HepG2 (cell line): ENCODE measurements at regions not wholly inside any gene's neighbourhood (a gene's known extent, or its start where the extent isn't known, plus 50 kb on each side); places are given as distances from the start of the nearest gene placed in this dataset.

Experiments used
- ATAC-seq: fragments of 200-7000 bp; cut with Tn5 transposase; 3 replicates; pipeline ENCODE4 v1.9.1; 2020; ENCODE audit warnings: mild to moderate bottlenecking, moderate library complexity
- BruUV-seq: library from RNA; stranded (reverse); fragments of 400-500 nt; replicated peaks from 2 replicates; lab custom pipeline; 2021; lab: Mats Ljungman, UMichigan
- CTCF ChIA-PET: fragments of 300-600 bp; formaldehyde crosslinking; extraction: SDS; loops from one replicate; lab custom pipeline; 2021; ENCODE audit warnings: low total read pairs, inconsistent platforms, low intra/inter-chr PET ratio; lab: Yijun Ruan, JAX
- POLR2A ChIA-PET: fragments of 350-600 bp; sonication (Branson Sonifier 250); formaldehyde crosslinking; loops from one replicate; lab custom pipeline; 2020; ENCODE audit warnings: antibody characterized with exemption, inconsistent platforms; lab: Yijun Ruan, JAX
- DNase-seq: peaks from one replicate; pipeline ENCODE4 v3.0.0-alpha.2; 2015; ENCODE audit warnings: low spot score
- FAIRE-seq: peaks from 3 replicates; lab custom pipeline; 2011; peaks lifted over from hg19 to GRCh38; lab: Jason Lieb, UNC
- H2AFZ ChIP-seq: one replicate; pipeline ENCODE4 v1.6.1; 2011; ENCODE audit warnings: low read length, inconsistent platforms
- H3K27ac ChIP-seq: fragments of 300-600 bp; 3 replicates; pipeline ENCODE4 v1.8.0; 2011; ENCODE audit warnings: mixed run types, mild to moderate bottlenecking, mixed read lengths, low read length, inconsistent platforms; ENCODE audit not compliant: insufficient read depth; ENCODE audit errors: extremely low read length
- H3K27me3 ChIP-seq, 2 experiments: fragments of 200-600 bp in 1 of 2; 2 replicates in 1 of 2; 3 replicates in 1 of 2; pipeline versions ENCODE4 v1.6.0 to v1.8.0; 2011; ENCODE audit warnings: low read length in 2 of 2, mild to moderate bottlenecking in 2 of 2, moderate library complexity in 2 of 2, inconsistent platforms in 1 of 2; ENCODE audit not compliant: insufficient read depth in 2 of 2, control insufficient read depth in 1 of 2
- H3K36me3 ChIP-seq, 2 experiments: fragments of 200-600 bp in 1 of 2; replicated peaks in 1 of 2; 2 replicates in 1 of 2; 3 replicates in 1 of 2; pipeline versions ENCODE4 v1.5.1 to v1.8.0; 2011; ENCODE audit warnings: low read length in 2 of 2, inconsistent platforms in 1 of 2; ENCODE audit not compliant: insufficient read depth in 2 of 2, control insufficient read depth in 1 of 2
- H3K4me1 ChIP-seq: 2 replicates; pipeline ENCODE4 v1.5.1; 2012; ENCODE audit warnings: low read length, inconsistent platforms; ENCODE audit not compliant: insufficient read depth
- H3K4me2 ChIP-seq: 2 replicates; pipeline ENCODE4 v1.6.0; 2011; ENCODE audit warnings: low read depth, low read length, inconsistent platforms
- H3K4me3 ChIP-seq, 3 experiments: fragments of 200-600 bp in 1 of 3; sonication (generic), shearing (Covaris generic) in 1 of 3; replicated peaks in 1 of 3; 2 replicates each; pipeline ENCODE4 v1.5.1; 2011 to 2016; ENCODE audit warnings: low read length in 3 of 3, inconsistent platforms in 2 of 3, low read depth in 2 of 3, mild to moderate bottlenecking in 2 of 3, control low read depth in 1 of 3, mixed read lengths in 1 of 3; ENCODE audit not compliant: insufficient read depth in 1 of 3
- H3K79me2 ChIP-seq: one replicate; pipeline ENCODE4 v1.6.1; 2011; ENCODE audit warnings: low read length, inconsistent platforms; ENCODE audit not compliant: insufficient read depth
- H3K9ac ChIP-seq: 2 replicates; pipeline ENCODE4 v1.6.0; 2011; ENCODE audit warnings: mild to moderate bottlenecking, low read depth, low read length, inconsistent platforms; ENCODE audit not compliant: insufficient read depth
- H3K9me3 ChIP-seq: 2 replicates; pipeline ENCODE4 v1.5.1; 2012; ENCODE audit warnings: mild to moderate bottlenecking, low read length
- H4K20me1 ChIP-seq: 2 replicates; pipeline ENCODE4 v1.6.0; 2011; ENCODE audit warnings: inconsistent platforms, mild to moderate bottlenecking, low read length, moderate library complexity; ENCODE audit not compliant: insufficient read depth
- ATM ChIP-seq: fragments of 450-650 bp; IDR thresholded peaks from 2 replicates; pipeline ENCODE4 v1.7.1; 2017; ENCODE audit warnings: mild to moderate bottlenecking, borderline replicate concordance
- NRL ChIP-seq: sonication (generic); formaldehyde crosslinking; IDR thresholded peaks from 2 replicates; pipeline ENCODE4 v1.5.0; 2020; ENCODE audit warnings: missing genetic modification reagents, mild to moderate bottlenecking, moderate library complexity, borderline replicate concordance
- ZFP36 ChIP-seq: fragments of 150-350 bp; IDR thresholded peaks from 2 replicates; pipeline ENCODE4 v1.6.1; 2018; ENCODE audit warnings: borderline replicate concordance, low read length, low read depth; ENCODE audit not compliant: partially characterized antibody
- ZNF598 ChIP-seq: sonication (generic); formaldehyde crosslinking; IDR thresholded peaks from 2 replicates; pipeline ENCODE4 v1.5.1; 2020; ENCODE audit warnings: mild to moderate bottlenecking, missing genetic modification reagents, borderline replicate concordance
- WGBS: methylation state at CpG from one replicate; pipeline ENCODE4 v1.1.6; 2017; ENCODE audit warnings: low lambda C conversion rate; 5-methylcytosine and 5-hydroxymethylcytosine counted together
- in situ Hi-C: cut with HindIII; loops from 2 replicates; pipeline ENCODE4 v1.10.0; 2017; ENCODE audit warnings: low pct_unique_long_range_greater_than_20kb; ENCODE audit not compliant: extremely low pct_ligation_motif_present
- intact Hi-C: fragments of 100-400 bp; cut with micrococcal nuclease; formaldehyde crosslinking; loops from one replicate; pipeline ENCODE4 v1.10.0; 2022; ENCODE audit not compliant: unreplicated experiment
- TF ChIP-seq, protein P1 (sequence below): sonication (generic); formaldehyde crosslinking; IDR thresholded peaks from 2 replicates; pipeline ENCODE4 v1.8.1; 2023; ENCODE audit warnings: mild to moderate bottlenecking, inconsistent platforms, moderate library complexity, missing genetic modification reagents, borderline replicate concordance
- TF ChIP-seq, protein P2 (sequence below): sonication (generic); formaldehyde crosslinking; IDR thresholded peaks from 2 replicates; pipeline ENCODE4 v1.4.0; 2020; ENCODE audit warnings: mild to moderate bottlenecking, low read depth, missing genetic modification reagents
- TF ChIP-seq, protein P3 (sequence below): sonication (generic); formaldehyde crosslinking; IDR thresholded peaks from 2 replicates; pipeline ENCODE4 v1.8.0; 2022; ENCODE audit warnings: mild to moderate bottlenecking, missing genetic modification reagents, borderline replicate concordance
- TF ChIP-seq, protein P4 (sequence below), 2 experiments: IDR thresholded peaks; 2 replicates each; pipeline ENCODE4 v1.6.1; 2011 to 2012; ENCODE audit warnings: low read length in 2 of 2, borderline replicate concordance in 1 of 2, low read depth in 1 of 2, mild to moderate bottlenecking in 1 of 2, moderate library complexity in 1 of 2
- TF ChIP-seq, protein P5 (sequence below): IDR thresholded peaks from 2 replicates; pipeline ENCODE4 v1.6.1; 2016; ENCODE audit warnings: missing genetic modification reagents, missing compliant biosample characterization
- TF ChIP-seq, protein P6 (sequence below): sonication (generic); formaldehyde crosslinking; IDR thresholded peaks from 2 replicates; pipeline ENCODE4 v1.8.1; 2023; ENCODE audit warnings: missing genetic modification reagents, mild to moderate bottlenecking, borderline replicate concordance
- TF ChIP-seq, protein P7 (sequence below): sonication (generic); formaldehyde crosslinking; IDR thresholded peaks from 2 replicates; pipeline ENCODE4 v1.4.0; 2020; ENCODE audit warnings: missing genetic modification reagents, mild to moderate bottlenecking, borderline replicate concordance

DNA sequence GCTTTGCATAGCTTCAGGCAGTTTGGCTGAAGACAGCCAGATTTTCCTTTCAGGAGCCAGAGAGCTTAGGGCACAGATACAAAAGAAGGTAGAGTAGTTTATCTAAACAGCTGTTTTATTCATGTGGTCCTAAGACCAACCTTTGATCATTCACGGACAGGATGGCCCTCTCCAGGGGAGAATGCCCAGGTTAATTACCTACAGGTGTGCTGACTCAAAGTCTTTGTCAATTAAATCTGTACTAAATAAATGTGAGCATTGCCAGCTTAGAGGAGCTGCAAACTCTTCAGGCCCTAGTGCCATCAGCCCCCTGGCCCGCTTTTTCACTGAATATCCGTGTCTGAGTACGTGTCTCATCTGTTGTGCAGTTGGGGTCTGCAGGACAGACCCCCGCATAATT, 554.7 kb downstream of the NUP35 start:
- POLR2A ChIA-PET = no interaction called here
- in situ Hi-C loops (no loop called here), intact Hi-C loops (no loop called here)
- Histone ChIP-seq H3K9ac (no peak overlapping the region), H3K4me3 (no peak overlapping the region), H3K36me3 (no peaks in the 10 kb centered on the region), H4K20me1 (no peaks in the 10 kb centered on the region), H3K27ac (no peak overlapping the region), H3K9me3 (peaks cover 9% of the 10 kb centered on the region), H3K27me3 (no peaks in the 10 kb centered on the region), H3K79me2 (no peaks in the 10 kb centered on the region), H2AFZ (no peak overlapping the region), H3K4me2 (no peak overlapping the region), H3K4me1 (no peaks in the 10 kb centered on the region)
- 3% methylated on average over 5 of the region's 5 CpGs for WGBS
- CTCF ChIA-PET = no interaction called here
- DNase-seq = no peak
- no TSS peak for BruUV-seq
- FAIRE-seq = no peak
- no peak for ATAC-seq
- TF ChIP-seq, protein P1, sequence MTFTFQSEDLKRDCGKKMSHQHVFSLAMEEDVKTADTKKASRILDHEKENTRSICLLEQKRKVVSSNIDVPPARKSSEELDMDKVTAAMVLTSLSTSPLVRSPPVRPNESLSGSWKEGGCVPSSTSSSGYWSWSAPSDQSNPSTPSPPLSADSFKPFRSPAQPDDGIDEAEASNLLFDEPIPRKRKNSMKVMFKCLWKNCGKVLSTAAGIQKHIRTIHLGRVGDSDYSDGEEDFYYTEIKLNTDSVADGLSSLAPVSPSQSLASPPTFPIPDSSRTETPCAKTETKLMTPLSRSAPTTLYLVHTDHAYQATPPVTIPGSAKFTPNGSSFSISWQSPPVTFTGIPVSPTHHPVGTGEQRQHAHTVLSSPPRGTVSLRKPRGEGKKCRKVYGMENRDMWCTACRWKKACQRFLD (CRISPR knock-in tag) = no peak
- TF ChIP-seq ZFP36 (no peak), ZNF598 (CRISPR knock-in tag) (no peak), ATM (no peak), NRL (no peak)
- TF ChIP-seq, protein P2, sequence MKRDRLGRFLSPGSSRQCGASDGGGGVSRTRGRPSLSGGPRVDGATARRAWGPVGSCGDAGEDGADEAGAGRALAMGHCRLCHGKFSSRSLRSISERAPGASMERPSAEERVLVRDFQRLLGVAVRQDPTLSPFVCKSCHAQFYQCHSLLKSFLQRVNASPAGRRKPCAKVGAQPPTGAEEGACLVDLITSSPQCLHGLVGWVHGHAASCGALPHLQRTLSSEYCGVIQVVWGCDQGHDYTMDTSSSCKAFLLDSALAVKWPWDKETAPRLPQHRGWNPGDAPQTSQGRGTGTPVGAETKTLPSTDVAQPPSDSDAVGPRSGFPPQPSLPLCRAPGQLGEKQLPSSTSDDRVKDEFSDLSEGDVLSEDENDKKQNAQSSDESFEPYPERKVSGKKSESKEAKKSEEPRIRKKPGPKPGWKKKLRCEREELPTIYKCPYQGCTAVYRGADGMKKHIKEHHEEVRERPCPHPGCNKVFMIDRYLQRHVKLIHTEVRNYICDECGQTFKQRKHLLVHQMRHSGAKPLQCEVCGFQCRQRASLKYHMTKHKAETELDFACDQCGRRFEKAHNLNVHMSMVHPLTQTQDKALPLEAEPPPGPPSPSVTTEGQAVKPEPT (CRISPR knock-in tag) = no peak
- TF ChIP-seq, protein P3, sequence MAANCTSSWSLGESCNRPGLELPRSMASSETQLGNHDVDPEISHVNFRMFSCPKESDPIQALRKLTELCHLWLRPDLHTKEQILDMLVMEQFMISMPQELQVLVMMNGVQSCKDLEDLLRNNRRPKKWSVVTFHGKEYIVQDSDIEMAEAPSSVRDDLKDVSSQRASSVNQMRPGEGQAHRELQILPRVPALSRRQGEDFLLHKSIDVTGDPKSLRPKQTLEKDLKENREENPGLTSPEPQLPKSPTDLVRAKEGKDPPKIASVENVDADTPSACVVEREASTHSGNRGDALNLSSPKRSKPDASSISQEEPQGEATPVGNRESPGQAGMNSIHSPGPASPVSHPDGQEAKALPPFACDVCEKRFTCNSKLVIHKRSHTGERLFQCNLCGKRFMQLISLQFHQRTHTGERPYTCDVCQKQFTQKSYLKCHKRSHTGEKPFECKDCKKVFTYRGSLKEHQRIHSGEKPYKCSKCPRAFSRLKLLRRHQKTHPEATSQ (CRISPR knock-in tag) = no peak
- TF ChIP-seq, protein P4, sequence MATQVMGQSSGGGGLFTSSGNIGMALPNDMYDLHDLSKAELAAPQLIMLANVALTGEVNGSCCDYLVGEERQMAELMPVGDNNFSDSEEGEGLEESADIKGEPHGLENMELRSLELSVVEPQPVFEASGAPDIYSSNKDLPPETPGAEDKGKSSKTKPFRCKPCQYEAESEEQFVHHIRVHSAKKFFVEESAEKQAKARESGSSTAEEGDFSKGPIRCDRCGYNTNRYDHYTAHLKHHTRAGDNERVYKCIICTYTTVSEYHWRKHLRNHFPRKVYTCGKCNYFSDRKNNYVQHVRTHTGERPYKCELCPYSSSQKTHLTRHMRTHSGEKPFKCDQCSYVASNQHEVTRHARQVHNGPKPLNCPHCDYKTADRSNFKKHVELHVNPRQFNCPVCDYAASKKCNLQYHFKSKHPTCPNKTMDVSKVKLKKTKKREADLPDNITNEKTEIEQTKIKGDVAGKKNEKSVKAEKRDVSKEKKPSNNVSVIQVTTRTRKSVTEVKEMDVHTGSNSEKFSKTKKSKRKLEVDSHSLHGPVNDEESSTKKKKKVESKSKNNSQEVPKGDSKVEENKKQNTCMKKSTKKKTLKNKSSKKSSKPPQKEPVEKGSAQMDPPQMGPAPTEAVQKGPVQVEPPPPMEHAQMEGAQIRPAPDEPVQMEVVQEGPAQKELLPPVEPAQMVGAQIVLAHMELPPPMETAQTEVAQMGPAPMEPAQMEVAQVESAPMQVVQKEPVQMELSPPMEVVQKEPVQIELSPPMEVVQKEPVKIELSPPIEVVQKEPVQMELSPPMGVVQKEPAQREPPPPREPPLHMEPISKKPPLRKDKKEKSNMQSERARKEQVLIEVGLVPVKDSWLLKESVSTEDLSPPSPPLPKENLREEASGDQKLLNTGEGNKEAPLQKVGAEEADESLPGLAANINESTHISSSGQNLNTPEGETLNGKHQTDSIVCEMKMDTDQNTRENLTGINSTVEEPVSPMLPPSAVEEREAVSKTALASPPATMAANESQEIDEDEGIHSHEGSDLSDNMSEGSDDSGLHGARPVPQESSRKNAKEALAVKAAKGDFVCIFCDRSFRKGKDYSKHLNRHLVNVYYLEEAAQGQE (IDR thresholded peaks at IDR 0.05; ENCODE audit: borderline replicate concordance in 1 of 2, low read depth in 1 of 2, low read length in 2 of 2) = no peak
- TF ChIP-seq, protein P5, sequence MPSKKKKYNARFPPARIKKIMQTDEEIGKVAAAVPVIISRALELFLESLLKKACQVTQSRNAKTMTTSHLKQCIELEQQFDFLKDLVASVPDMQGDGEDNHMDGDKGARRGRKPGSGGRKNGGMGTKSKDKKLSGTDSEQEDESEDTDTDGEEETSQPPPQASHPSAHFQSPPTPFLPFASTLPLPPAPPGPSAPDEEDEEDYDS (CRISPR knock-in tag) = no peak
- TF ChIP-seq, protein P6, sequence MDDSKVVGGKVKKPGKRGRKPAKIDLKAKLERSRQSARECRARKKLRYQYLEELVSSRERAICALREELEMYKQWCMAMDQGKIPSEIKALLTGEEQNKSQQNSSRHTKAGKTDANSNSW = no peak
- TF ChIP-seq, protein P7, sequence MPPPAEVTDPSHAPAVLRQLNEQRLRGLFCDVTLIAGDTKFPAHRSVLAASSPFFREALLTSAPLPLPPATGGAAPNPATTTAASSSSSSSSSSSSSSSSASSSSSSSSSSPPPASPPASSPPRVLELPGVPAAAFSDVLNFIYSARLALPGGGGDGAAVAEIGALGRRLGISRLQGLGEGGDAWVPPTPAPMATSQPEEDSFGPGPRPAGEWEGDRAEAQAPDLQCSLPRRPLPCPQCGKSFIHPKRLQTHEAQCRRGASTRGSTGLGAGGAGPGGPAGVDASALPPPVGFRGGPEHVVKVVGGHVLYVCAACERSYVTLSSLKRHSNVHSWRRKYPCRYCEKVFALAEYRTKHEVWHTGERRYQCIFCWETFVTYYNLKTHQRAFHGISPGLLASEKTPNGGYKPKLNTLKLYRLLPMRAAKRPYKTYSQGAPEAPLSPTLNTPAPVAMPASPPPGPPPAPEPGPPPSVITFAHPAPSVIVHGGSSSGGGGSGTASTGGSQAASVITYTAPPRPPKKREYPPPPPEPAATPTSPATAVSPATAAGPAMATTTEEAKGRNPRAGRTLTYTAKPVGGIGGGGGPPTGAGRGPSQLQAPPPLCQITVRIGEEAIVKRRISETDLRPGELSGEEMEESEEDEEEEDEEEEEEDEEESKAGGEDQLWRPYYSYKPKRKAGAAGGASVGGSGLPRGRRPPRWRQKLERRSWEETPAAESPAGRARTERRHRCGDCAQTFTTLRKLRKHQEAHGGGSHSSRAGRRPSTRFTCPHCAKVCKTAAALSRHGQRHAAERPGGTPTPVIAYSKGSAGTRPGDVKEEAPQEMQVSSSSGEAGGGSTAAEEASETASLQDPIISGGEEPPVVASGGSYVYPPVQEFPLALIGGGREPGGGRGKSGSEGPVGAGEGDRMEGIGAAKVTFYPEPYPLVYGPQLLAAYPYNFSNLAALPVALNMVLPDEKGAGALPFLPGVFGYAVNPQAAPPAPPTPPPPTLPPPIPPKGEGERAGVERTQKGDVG = no peak
